ENCODE measurements at regions not wholly inside any gene's neighbourhood (a gene's known extent, or its start where the extent isn't known, plus 50 kb on each side); places are given as distances from the start of the nearest gene placed in this dataset.

DNA sequence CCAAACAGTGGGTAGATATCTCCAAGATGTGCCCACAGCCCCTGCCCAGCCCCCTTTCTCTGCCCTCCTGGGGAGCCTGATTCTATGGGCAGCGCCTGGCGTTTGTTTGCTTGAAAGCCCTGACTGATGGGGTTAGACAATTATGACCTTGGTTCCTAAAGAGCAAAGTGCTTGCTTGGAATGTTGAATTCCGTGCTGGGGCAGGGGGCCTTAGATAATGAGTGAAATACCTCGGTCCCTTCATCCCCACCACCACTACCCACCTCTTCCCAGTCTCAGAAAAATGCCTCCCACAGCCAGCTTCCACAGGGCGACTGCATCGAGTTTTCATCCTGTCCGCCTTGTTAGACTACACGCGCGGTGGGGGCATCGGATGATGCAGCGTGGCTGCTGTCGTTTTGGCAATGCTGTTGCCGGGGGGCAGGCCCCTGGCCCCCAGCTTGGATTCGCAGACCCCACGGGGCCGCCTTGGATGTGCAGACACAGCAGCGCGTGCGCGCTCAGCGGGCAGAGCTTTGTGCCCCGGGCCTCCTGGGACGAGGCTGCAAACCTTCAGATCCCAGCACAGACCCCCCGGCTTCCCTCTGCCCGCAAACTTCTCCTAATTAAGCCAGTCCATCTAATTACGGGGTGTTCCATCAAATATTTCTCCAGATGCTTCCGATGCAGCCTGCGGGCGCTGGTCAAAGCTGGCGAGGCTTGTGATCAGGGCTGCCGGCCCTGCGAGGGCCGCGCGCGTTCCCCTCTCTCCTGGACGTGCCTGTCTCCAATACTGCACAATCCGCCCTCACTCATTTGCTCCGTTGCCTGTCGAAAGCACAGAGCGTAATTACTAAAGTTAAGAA, 86.1 kb downstream of the LINC00237 start:
- Histone ChIP-seq H2AFZ (ENCODE audit: low read length) (no peak overlapping the region), H3K27me3 (ENCODE audit: control insufficient read depth in 1 of 2, insufficient read depth in 2 of 2, low read length in 2 of 2) (no peaks in the 10 kb centered on the region), H3K9ac (ENCODE audit: insufficient read depth, low read depth, low read length) (peak overlapping the region; percentile 47), H3K27ac (ENCODE audit: extremely low read length, insufficient read depth, low read length) (peak overlapping the region; percentile 50), H3K4me1 (ENCODE audit: insufficient read depth, low read length) (peaks cover 72% of the 10 kb centered on the region), H3K79me2 (ENCODE audit: insufficient read depth, low read length) (no peaks in the 10 kb centered on the region), H4K20me1 (ENCODE audit: insufficient read depth, low read length) (no peaks in the 10 kb centered on the region), H3K9me3 (ENCODE audit: low read length) (no peaks in the 10 kb centered on the region), H3K36me3 (replicated peaks in 1 of 2; ENCODE audit: control insufficient read depth in 1 of 2, insufficient read depth in 2 of 2, low read length in 2 of 2) (no peaks in the 10 kb centered on the region), H3K4me2 (ENCODE audit: low read depth, low read length) (peak overlapping the region; percentile 58), H3K4me3 (replicated peaks in 1 of 3; ENCODE audit: insufficient read depth in 1 of 3, low read depth in 2 of 3, low read length in 3 of 3) (peak overlapping the region; percentile 13 to 51 (median 31); a peak in 5 of 6 replicates)
- ChIA-PET CTCF (ENCODE audit: low intra/inter-chr PET ratio, low total read pairs) (no interaction called here), POLR2A (interaction anchor here (0.6 kb wide), 1 partner anchor 281 kb away, joined by 3 read pairs; no protein-coding TSS in a partner anchor)
- DNase-seq (ENCODE audit: low spot score) (peak; percentile 82), ATAC-seq (peak; percentile 63), FAIRE-seq (no peak)
- WGBS (ENCODE audit: low lambda C conversion rate), result 74% methylated on average over 41 of the region's 42 CpGs
- BruUV-seq (replicated peaks), result no TSS peak
- intact Hi-C loops (cut with micrococcal nuclease; ENCODE audit: unreplicated experiment) (loop anchor here (5.0 kb wide), 2 partner anchors 48 to 158 kb away; no protein-coding TSS in a partner anchor), in situ Hi-C loops (cut with HindIII; ENCODE audit: extremely low pct_ligation_motif_present, low pct_unique_long_range_greater_than_20kb) (loop anchor here (10.0 kb wide), 1 partner anchor 155 kb away; no protein-coding TSS in a partner anchor)
- TF ChIP-seq, protein P1, sequence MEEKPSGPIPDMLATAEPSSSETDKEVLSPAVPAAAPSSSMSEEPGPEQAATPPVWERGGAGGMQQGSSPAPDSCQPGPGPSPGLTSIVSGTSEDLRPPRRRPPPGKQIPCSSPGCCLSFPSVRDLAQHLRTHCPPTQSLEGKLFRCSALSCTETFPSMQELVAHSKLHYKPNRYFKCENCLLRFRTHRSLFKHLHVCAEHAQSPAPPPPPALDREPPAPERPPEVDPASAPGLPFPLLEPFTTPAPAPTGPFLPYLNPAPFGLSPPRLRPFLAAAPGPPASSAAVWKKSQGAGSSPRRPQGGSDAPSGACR (CRISPR knock-in tag; IDR thresholded peaks at IDR 0.05), result no peak; the same call in 1 of the 2 replicates
- no peak for TF ChIP-seq PITX1 (CRISPR knock-in tag; IDR thresholded peaks at IDR 0.05)
- no peak for TF ChIP-seq ZNF775 (CRISPR knock-in tag; IDR thresholded peaks at IDR 0.05; ENCODE audit: borderline replicate concordance)
- no peak for TF ChIP-seq CENPX (CRISPR knock-in tag; IDR thresholded peaks at IDR 0.05)
- no peak for TF ChIP-seq SOX6 (IDR thresholded peaks at IDR 0.05)
- peak; percentile 70 for TF ChIP-seq SOX6 (CRISPR knock-in tag; IDR thresholded peaks at IDR 0.05)
- TF ChIP-seq, protein P2, sequence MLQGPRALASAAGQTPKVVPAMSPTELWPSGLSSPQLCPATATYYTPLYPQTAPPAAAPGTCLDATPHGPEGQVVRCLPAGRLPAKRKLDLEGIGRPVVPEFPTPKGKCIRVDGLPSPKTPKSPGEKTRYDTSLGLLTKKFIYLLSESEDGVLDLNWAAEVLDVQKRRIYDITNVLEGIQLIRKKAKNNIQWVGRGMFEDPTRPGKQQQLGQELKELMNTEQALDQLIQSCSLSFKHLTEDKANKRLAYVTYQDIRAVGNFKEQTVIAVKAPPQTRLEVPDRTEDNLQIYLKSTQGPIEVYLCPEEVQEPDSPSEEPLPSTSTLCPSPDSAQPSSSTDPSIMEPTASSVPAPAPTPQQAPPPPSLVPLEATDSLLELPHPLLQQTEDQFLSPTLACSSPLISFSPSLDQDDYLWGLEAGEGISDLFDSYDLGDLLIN (CRISPR knock-in tag; IDR thresholded peaks at IDR 0.05; ENCODE audit: borderline replicate concordance), result no peak
- TF ChIP-seq, protein P3, sequence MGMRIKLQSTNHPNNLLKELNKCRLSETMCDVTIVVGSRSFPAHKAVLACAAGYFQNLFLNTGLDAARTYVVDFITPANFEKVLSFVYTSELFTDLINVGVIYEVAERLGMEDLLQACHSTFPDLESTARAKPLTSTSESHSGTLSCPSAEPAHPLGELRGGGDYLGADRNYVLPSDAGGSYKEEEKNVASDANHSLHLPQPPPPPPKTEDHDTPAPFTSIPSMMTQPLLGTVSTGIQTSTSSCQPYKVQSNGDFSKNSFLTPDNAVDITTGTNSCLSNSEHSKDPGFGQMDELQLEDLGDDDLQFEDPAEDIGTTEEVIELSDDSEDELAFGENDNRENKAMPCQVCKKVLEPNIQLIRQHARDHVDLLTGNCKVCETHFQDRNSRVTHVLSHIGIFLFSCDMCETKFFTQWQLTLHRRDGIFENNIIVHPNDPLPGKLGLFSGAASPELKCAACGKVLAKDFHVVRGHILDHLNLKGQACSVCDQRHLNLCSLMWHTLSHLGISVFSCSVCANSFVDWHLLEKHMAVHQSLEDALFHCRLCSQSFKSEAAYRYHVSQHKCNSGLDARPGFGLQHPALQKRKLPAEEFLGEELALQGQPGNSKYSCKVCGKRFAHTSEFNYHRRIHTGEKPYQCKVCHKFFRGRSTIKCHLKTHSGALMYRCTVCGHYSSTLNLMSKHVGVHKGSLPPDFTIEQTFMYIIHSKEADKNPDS (CRISPR knock-in tag; IDR thresholded peaks at IDR 0.05), result no peak
- TF ChIP-seq RFXAP (CRISPR knock-in tag; IDR thresholded peaks at IDR 0.05; ENCODE audit: borderline replicate concordance), result no peak
- TF ChIP-seq, protein P4, sequence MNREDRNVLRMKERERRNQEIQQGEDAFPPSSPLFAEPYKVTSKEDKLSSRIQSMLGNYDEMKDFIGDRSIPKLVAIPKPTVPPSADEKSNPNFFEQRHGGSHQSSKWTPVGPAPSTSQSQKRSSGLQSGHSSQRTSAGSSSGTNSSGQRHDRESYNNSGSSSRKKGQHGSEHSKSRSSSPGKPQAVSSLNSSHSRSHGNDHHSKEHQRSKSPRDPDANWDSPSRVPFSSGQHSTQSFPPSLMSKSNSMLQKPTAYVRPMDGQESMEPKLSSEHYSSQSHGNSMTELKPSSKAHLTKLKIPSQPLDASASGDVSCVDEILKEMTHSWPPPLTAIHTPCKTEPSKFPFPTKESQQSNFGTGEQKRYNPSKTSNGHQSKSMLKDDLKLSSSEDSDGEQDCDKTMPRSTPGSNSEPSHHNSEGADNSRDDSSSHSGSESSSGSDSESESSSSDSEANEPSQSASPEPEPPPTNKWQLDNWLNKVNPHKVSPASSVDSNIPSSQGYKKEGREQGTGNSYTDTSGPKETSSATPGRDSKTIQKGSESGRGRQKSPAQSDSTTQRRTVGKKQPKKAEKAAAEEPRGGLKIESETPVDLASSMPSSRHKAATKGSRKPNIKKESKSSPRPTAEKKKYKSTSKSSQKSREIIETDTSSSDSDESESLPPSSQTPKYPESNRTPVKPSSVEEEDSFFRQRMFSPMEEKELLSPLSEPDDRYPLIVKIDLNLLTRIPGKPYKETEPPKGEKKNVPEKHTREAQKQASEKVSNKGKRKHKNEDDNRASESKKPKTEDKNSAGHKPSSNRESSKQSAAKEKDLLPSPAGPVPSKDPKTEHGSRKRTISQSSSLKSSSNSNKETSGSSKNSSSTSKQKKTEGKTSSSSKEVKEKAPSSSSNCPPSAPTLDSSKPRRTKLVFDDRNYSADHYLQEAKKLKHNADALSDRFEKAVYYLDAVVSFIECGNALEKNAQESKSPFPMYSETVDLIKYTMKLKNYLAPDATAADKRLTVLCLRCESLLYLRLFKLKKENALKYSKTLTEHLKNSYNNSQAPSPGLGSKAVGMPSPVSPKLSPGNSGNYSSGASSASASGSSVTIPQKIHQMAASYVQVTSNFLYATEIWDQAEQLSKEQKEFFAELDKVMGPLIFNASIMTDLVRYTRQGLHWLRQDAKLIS (CRISPR knock-in tag; IDR thresholded peaks at IDR 0.05), result no peak
- no peak for TF ChIP-seq MTA3 (CRISPR knock-in tag; IDR thresholded peaks at IDR 0.05)
- TF ChIP-seq, protein P5, sequence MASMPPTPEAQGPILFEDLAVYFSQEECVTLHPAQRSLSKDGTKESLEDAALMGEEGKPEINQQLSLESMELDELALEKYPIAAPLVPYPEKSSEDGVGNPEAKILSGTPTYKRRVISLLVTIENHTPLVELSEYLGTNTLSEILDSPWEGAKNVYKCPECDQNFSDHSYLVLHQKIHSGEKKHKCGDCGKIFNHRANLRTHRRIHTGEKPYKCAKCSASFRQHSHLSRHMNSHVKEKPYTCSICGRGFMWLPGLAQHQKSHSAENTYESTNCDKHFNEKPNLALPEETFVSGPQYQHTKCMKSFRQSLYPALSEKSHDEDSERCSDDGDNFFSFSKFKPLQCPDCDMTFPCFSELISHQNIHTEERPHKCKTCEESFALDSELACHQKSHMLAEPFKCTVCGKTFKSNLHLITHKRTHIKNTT (CRISPR knock-in tag; IDR thresholded peaks at IDR 0.05), result no peak
